Lower leg skin (tissue), 4 donors: ENCODE measurements at regions not wholly inside any gene's neighbourhood (a gene's known extent, or its start where the extent isn't known, plus 50 kb on each side); places are given as distances from the start of the nearest gene placed in this dataset.

Experiments
- DNase-seq, 2 donors: peaks; one replicate each; pipeline ENCODE4 v3.0.0-alpha.2; 2019; ENCODE audit warnings: low spot score in 2 of 2
- H3K4me3 ChIP-seq: fragments of 200-600 bp; sonication (generic); 2 replicates; pipeline ENCODE4 v1.5.1; 2017; ENCODE audit warnings: mild to moderate bottlenecking, low read depth; ENCODE audit not compliant: poor library complexity, severe bottlenecking
- CTCF ChIP-seq, 3 donors: fragments of 450-650 bp; IDR thresholded peaks; one replicate each; pipeline ENCODE4 v1.5.1; 2016; ENCODE audit warnings: antibody characterized with exemption in 3 of 3, mild to moderate bottlenecking in 3 of 3, moderate library complexity in 2 of 3
- POLR2A ChIP-seq, 2 donors: fragments of 450-650 bp; IDR thresholded peaks; one replicate each; pipeline ENCODE4 v1.6.1; 2016 to 2017; ENCODE audit warnings: antibody characterized with exemption in 2 of 2, mild to moderate bottlenecking in 1 of 2, moderate library complexity in 1 of 2
- WGBS, 2 donors: methylation state at CpG; one replicate each; pipeline ENCODE4 v1.1.5; 2018; 5-methylcytosine and 5-hydroxymethylcytosine counted together
- intact Hi-C: fragments of 100-400 bp; cut with DNase I; formaldehyde crosslinking; loops from one replicate; pipeline ENCODE4 v1.15.0; 2023; ENCODE audit warnings: low total_unique reads

DNA sequence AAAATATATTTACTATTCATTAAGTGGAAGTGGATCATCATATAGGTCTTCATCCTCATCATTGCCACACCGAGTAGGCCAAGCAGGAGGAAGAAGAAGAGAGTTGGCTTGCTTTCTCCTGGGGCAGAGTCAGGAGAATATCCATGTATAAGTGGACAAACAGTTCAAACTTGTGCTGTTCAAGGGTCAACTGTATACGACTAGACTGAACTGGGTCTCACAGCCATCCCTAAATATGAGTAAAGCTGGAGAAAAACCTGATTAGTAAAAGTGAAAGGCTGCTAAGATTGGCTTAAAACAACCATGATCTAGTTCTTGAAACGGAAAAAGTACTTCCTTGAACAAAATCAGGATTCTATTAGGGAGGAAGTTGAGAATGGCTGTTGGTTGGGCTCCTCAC is 276.7 kb upstream of the ADRA1B start:
- 75 to 82% methylated on average over 3 of the region's 3 CpGs for WGBS, 2 donors
- TF ChIP-seq CTCF (IDR thresholded peaks at IDR 0.05) (no peak), POLR2A (IDR thresholded peaks at IDR 0.05) (no peak)
- no peak for DNase-seq
- intact Hi-C loops = no loop called here
- no peak overlapping the region for H3K4me3 ChIP-seq

- DNase-seq = no peak
- 60 to 81% methylated on average over 5 of the region's 5 CpGs for WGBS, 2 donors
- intact Hi-C loops = no loop called here
- no peak for TF ChIP-seq CTCF (IDR thresholded peaks at IDR 0.05)
- TF ChIP-seq POLR2A (IDR thresholded peaks at IDR 0.05) = no peak
- no peak overlapping the region for H3K4me3 ChIP-seq
These were observed 275.8 kb upstream of the ADRA1B start for GRCh38 chr5:159640446-159640845.

GRCh38 chr5:159640921-159641320 is 275.4 kb upstream of the ADRA1B start:
- TF ChIP-seq CTCF (IDR thresholded peaks at IDR 0.05) = no peak
- no peak for TF ChIP-seq POLR2A (IDR thresholded peaks at IDR 0.05)
- DNase-seq = no peak
- intact Hi-C loops = no loop called here
- no peak overlapping the region for H3K4me3 ChIP-seq
- WGBS, 2 donors = 81 to 86% methylated on average over 5 of the region's 5 CpGs

GRCh38 chr5:159641371-159642039 is 274.8 kb upstream of the ADRA1B start:
- no peak for DNase-seq
- intact Hi-C loops = no loop called here
- TF ChIP-seq CTCF (IDR thresholded peaks at IDR 0.05) (no peak), POLR2A (IDR thresholded peaks at IDR 0.05) (no peak)
- 76 to 84% methylated on average over 7 of the region's 7 CpGs for WGBS, 2 donors
- H3K4me3 ChIP-seq = no peak overlapping the region

DNA sequence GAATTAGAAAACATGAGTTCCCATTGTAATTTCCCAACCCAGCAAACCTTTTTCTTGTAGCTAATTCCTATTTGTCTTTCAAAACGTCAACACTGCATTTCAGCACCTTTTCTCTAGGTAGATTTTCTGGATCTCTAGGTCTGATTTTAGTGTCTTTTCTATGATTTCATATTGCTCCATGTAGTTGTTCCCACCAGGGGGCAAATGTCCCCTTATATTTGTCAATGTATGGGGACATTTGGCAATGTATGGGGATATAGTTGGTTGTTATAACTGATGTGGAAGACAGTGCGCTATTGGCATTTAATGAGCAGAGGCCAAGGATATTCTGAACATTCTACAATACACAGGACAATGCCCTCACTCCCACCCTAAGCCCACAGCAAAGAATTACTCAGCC is 273.9 kb upstream of the ADRA1B start:
- TF ChIP-seq CTCF (IDR thresholded peaks at IDR 0.05) = no peak
- 84 to 90% methylated on average over 2 of the region's 2 CpGs for WGBS, 2 donors
- intact Hi-C loops = no loop called here

GRCh38 chr5:159644053-159644452 is 272.2 kb upstream of the ADRA1B start:
- no peak for DNase-seq
- WGBS, 2 donors = 40 to 44% methylated on average over 1 of the region's 1 CpG
- intact Hi-C loops = no loop called here
- H3K4me3 ChIP-seq = no peak overlapping the region
- TF ChIP-seq CTCF (IDR thresholded peaks at IDR 0.05) (no peak), POLR2A (IDR thresholded peaks at IDR 0.05) (no peak)

More for the DNA sequence above, 273.9 kb upstream of the ADRA1B start:
- DNase-seq = no peak
- H3K4me3 ChIP-seq = no peak overlapping the region
